ENCODE measurements at regions not wholly inside any gene's neighbourhood (a gene's known extent, or its start where the extent isn't known, plus 50 kb on each side); places are given as distances from the start of the nearest gene placed in this dataset.

- H3K36me3 Mint-ChIP-seq (ENCODE audit: low read depth) = no peaks in the 10 kb centered on the region
- no peaks in the 10 kb centered on the region for H3K27me3 Mint-ChIP-seq (ENCODE audit: insufficient read depth)
- no peak for DNase-seq
- H3K4me3 Mint-ChIP-seq = no peak overlapping the region
- no peaks in the 10 kb centered on the region for H3K4me1 Mint-ChIP-seq (ENCODE audit: low read depth)
- H3K9me3 Mint-ChIP-seq = peaks cover 28% of the 10 kb centered on the region
- TF ChIP-seq, protein P1, sequence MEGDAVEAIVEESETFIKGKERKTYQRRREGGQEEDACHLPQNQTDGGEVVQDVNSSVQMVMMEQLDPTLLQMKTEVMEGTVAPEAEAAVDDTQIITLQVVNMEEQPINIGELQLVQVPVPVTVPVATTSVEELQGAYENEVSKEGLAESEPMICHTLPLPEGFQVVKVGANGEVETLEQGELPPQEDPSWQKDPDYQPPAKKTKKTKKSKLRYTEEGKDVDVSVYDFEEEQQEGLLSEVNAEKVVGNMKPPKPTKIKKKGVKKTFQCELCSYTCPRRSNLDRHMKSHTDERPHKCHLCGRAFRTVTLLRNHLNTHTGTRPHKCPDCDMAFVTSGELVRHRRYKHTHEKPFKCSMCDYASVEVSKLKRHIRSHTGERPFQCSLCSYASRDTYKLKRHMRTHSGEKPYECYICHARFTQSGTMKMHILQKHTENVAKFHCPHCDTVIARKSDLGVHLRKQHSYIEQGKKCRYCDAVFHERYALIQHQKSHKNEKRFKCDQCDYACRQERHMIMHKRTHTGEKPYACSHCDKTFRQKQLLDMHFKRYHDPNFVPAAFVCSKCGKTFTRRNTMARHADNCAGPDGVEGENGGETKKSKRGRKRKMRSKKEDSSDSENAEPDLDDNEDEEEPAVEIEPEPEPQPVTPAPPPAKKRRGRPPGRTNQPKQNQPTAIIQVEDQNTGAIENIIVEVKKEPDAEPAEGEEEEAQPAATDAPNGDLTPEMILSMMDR (IDR thresholded peaks at IDR 0.05) = no peak
- no peak overlapping the region for H3K27ac Mint-ChIP-seq
Measured at GRCh38 chr1:190762325-190762724, 284.7 kb upstream of the BRINP3 start.

- H3K9me3 Mint-ChIP-seq = peaks cover 16% of the 10 kb centered on the region
- H3K4me1 Mint-ChIP-seq (ENCODE audit: low read depth) = no peaks in the 10 kb centered on the region
- TF ChIP-seq, protein P1 (IDR thresholded peaks at IDR 0.05) = no peak
- no peak overlapping the region for H3K27ac Mint-ChIP-seq
- DNase-seq = no peak
- H3K27me3 Mint-ChIP-seq (ENCODE audit: insufficient read depth) = no peaks in the 10 kb centered on the region; the same call in 1 of the 2 replicates
- H3K4me3 Mint-ChIP-seq = no peak overlapping the region
- no peaks in the 10 kb centered on the region for H3K36me3 Mint-ChIP-seq (ENCODE audit: low read depth)
Measured at GRCh38 chr1:190792873-190793272, 315.2 kb upstream of the BRINP3 start.

DNA sequence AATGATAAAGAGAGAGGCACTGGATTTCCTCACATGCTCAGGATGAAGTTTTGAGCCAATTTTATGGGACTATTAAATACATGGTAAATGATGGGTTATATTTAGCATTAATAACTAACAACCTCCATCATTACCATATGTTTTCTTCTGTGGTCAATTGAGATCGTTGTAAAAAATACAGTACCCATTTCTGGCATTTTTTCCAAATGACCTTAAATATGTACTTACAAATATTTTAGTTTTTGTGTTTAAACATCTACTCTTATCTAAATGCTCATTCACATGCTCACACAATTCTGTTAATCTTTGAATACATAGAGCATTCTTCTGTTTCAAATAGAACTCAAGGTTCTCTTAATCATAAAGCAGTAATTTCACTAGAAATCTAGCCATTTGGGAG, 330.0 kb upstream of the BRINP3 start:
- H3K9me3 Mint-ChIP-seq = peaks cover 65% of the 10 kb centered on the region
- H3K27me3 Mint-ChIP-seq (ENCODE audit: insufficient read depth) = no peaks in the 10 kb centered on the region; the same call in 1 of the 2 replicates
- TF ChIP-seq, protein P1 (IDR thresholded peaks at IDR 0.05) = no peak
- H3K4me3 Mint-ChIP-seq = no peak overlapping the region
- no peaks in the 10 kb centered on the region for H3K4me1 Mint-ChIP-seq (ENCODE audit: low read depth)
- H3K27ac Mint-ChIP-seq = no peak overlapping the region
- no peak for DNase-seq
- no peaks in the 10 kb centered on the region for H3K36me3 Mint-ChIP-seq (ENCODE audit: low read depth)

DNA sequence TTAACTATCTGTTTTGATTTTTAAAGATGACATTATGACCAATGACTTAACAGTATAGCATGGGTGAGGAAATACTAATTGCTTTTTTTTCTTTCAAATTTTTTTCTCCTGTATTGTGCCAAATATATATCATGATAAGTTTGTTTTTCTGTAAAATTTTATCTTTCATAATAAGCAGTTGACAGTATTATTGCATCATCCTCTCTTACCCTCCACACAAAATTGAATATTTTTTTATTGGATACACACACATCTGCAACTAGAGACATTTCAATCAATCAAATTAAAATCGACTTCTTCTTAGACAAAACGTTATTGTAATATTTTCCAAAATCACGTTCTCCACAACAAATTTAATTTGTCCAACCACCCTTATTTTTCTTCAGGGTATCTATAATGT, 330.4 kb upstream of the BRINP3 start:
- Mint-ChIP-seq H3K27me3 (ENCODE audit: insufficient read depth) (no peaks in the 10 kb centered on the region; the same call in 1 of the 2 replicates), H3K9me3 (peaks cover 67% of the 10 kb centered on the region), H3K4me3 (no peak overlapping the region), H3K36me3 (ENCODE audit: low read depth) (no peaks in the 10 kb centered on the region), H3K4me1 (ENCODE audit: low read depth) (no peaks in the 10 kb centered on the region), H3K27ac (no peak overlapping the region)
- DNase-seq = no peak
- TF ChIP-seq, protein P1 (IDR thresholded peaks at IDR 0.05) = no peak

GRCh38 chr1:190809312-190809711, 331.6 kb upstream of the BRINP3 start:
- Mint-ChIP-seq H3K4me1 (ENCODE audit: low read depth) (no peaks in the 10 kb centered on the region), H3K4me3 (no peak overlapping the region), H3K27ac (no peak overlapping the region), H3K9me3 (peaks cover 75% of the 10 kb centered on the region), H3K36me3 (ENCODE audit: low read depth) (no peaks in the 10 kb centered on the region), H3K27me3 (ENCODE audit: insufficient read depth) (no peaks in the 10 kb centered on the region; the same call in 1 of the 2 replicates)
- TF ChIP-seq, protein P1 (IDR thresholded peaks at IDR 0.05) = no peak
- DNase-seq = no peak

DNA sequence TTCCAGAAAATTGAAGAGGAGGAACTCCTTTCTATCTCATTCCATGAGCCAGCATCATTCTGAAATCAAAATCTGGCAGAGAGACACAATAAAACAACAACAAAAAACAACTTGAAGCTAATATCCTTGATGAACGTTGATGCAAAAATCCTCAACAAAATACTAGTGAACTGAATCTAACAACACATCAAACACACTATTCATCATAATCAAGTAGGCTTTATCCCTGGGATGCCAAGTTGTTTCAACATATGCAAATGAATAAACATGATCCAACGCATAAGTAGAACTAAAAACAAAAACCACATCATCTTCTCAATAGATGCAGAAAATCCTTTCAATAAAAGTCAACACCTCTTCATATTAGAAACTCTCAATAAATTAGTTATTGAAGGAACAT, 335.3 kb upstream of the BRINP3 start:
- DNase-seq = no peak
- no peaks in the 10 kb centered on the region for H3K4me1 Mint-ChIP-seq (ENCODE audit: low read depth)
- peaks cover 65% of the 10 kb centered on the region for H3K9me3 Mint-ChIP-seq
- H3K27ac Mint-ChIP-seq = no peak overlapping the region
- H3K36me3 Mint-ChIP-seq (ENCODE audit: low read depth) = no peaks in the 10 kb centered on the region
- H3K27me3 Mint-ChIP-seq (ENCODE audit: insufficient read depth) = no peaks in the 10 kb centered on the region; the same call in none of the 2 replicates
- no peak overlapping the region for H3K4me3 Mint-ChIP-seq
- TF ChIP-seq, protein P1 (IDR thresholded peaks at IDR 0.05) = no peak
